ENCODE measurements at regions not wholly inside any gene's neighbourhood (a gene's known extent, or its start where the extent isn't known, plus 50 kb on each side); places are given as distances from the start of the nearest gene placed in this dataset.
A peak's percentile ranks its signal among the peaks of the same experiment; 100 is the strongest.

- Histone ChIP-seq H3K4me3 (peak overlapping the region; percentile 18 to 60 (median 38)), H3K36me3 (no peaks in the 10 kb centered on the region), H3K9me3 (no peaks in the 10 kb centered on the region), H3K27me3 (peaks cover 98% of the 10 kb centered on the region), H3K4me1 (peaks cover 0 to 27% (median 23%) of the 10 kb centered on the region in 4 donors), H3K27ac (no peak overlapping the region)
- no peak for TF ChIP-seq POLR2A (IDR thresholded peaks at IDR 0.05)
- no peak for TF ChIP-seq EP300 (IDR thresholded peaks at IDR 0.05; ENCODE audit: low read depth)
- TF ChIP-seq POLR2AphosphoS5 (IDR thresholded peaks at IDR 0.05): no peak
- TF ChIP-seq CTCF (IDR thresholded peaks at IDR 0.05): no peak
- 1 to 3% methylated on average over 15 to 57 of the region's 68 CpGs for WGBS, 2 donors (ENCODE audit: low coverage in 1 of 2)
- intact Hi-C loops (cut with DNase I; ENCODE audit: low total_unique reads): no loop called here
- in situ Hi-C loops (cut with MboI; ENCODE audit: low pct_ligation_motif_present in 1 of 4, low pct_unique_long_range_greater_than_20kb in 1 of 4, low sequenced_read_pairs in 3 of 4): no loop called here
- peak; percentile 37 for DNase-seq
Measured at GRCh38 chr1:218164111-218164929, 120.8 kb upstream of the RRP15 start.

GRCh38 chr1:218164930-218165700, 120.0 kb upstream of the RRP15 start:
- Histone ChIP-seq H3K9me3 (no peaks in the 10 kb centered on the region), H3K4me1 (peaks cover 0 to 27% (median 23%) of the 10 kb centered on the region in 4 donors), H3K27me3 (peaks cover 98% of the 10 kb centered on the region), H3K4me3 (peak overlapping the region; percentile 24 to 60 (median 38)), H3K27ac (no peak overlapping the region), H3K36me3 (no peaks in the 10 kb centered on the region)
- in situ Hi-C loops (cut with MboI; ENCODE audit: low pct_ligation_motif_present in 1 of 4, low pct_unique_long_range_greater_than_20kb in 1 of 4, low sequenced_read_pairs in 3 of 4): no loop called here
- peak; percentile 7 for DNase-seq
- WGBS, 2 donors (ENCODE audit: low coverage in 1 of 2): 3 to 8% methylated on average over 4 to 72 of the region's 80 CpGs
- intact Hi-C loops (cut with DNase I; ENCODE audit: low total_unique reads): loop anchor here (5.0 kb wide), 1 partner anchor 543 kb away; no protein-coding TSS in a partner anchor
- TF ChIP-seq POLR2A (IDR thresholded peaks at IDR 0.05) (no peak), CTCF (IDR thresholded peaks at IDR 0.05) (no peak), EP300 (IDR thresholded peaks at IDR 0.05; ENCODE audit: low read depth) (no peak), POLR2AphosphoS5 (IDR thresholded peaks at IDR 0.05) (no peak)

- Histone ChIP-seq H3K9me3 (no peaks in the 10 kb centered on the region), H3K36me3 (no peaks in the 10 kb centered on the region), H3K27me3 (peaks cover 98% of the 10 kb centered on the region), H3K4me3 (peak overlapping the region; percentile 24 to 60 (median 38)), H3K4me1 (peaks cover 0 to 27% (median 23%) of the 10 kb centered on the region in 4 donors), H3K27ac (no peak overlapping the region)
- DNase-seq: no peak
- WGBS, 2 donors (ENCODE audit: low coverage in 1 of 2): 3 to 4% methylated on average over 8 to 10 of the region's 10 CpGs
- intact Hi-C loops (cut with DNase I; ENCODE audit: low total_unique reads) (loop anchor here (5.0 kb wide), 1 partner anchor 543 kb away; no protein-coding TSS in a partner anchor), in situ Hi-C loops (cut with MboI; ENCODE audit: low pct_ligation_motif_present in 1 of 4, low pct_unique_long_range_greater_than_20kb in 1 of 4, low sequenced_read_pairs in 3 of 4) (no loop called here)
- TF ChIP-seq CTCF (IDR thresholded peaks at IDR 0.05): no peak
- no peak for TF ChIP-seq POLR2A (IDR thresholded peaks at IDR 0.05)
- TF ChIP-seq POLR2AphosphoS5 (IDR thresholded peaks at IDR 0.05): no peak
- no peak for TF ChIP-seq EP300 (IDR thresholded peaks at IDR 0.05; ENCODE audit: low read depth)
Measured at GRCh38 chr1:218165701-218166114, 119.4 kb upstream of the RRP15 start.
